ENCODE measurements at regions not wholly inside any gene's neighbourhood (a gene's known extent, or its start where the extent isn't known, plus 50 kb on each side); places are given as distances from the start of the nearest gene placed in this dataset.
A peak's percentile ranks its signal among the peaks of the same experiment; 100 is the strongest.

GRCh38 chr3:157832588-157832987, 273.6 kb downstream of the SHOX2 start:
- ATAC-seq (ENCODE audit: low read depth in 2 of 2) = no peak
- no peak for DNase-seq
- peaks cover 0 to 9% (median 8%) of the 10 kb centered on the region in 3 donors for H3K27me3 Mint-ChIP-seq
- H3K27ac Mint-ChIP-seq = no peak overlapping the region
- H3K9me3 Mint-ChIP-seq = peaks cover 5 to 28% (median 11%) of the 10 kb centered on the region in 7 donors
- H3K36me3 Mint-ChIP-seq = peaks cover 4 to 9% of the 10 kb centered on the region in 2 donors
- H3K4me3 Mint-ChIP-seq = no peak overlapping the region
- H3K4me1 Mint-ChIP-seq = no peaks in the 10 kb centered on the region

GRCh38 chr3:157830556-157831236, 275.5 kb downstream of the SHOX2 start:
- no peak overlapping the region for H3K27ac Mint-ChIP-seq

GRCh38 chr3:157829786-157830185, 276.4 kb downstream of the SHOX2 start:
- Mint-ChIP-seq H3K27ac (no peak overlapping the region), H3K9me3 (peaks cover 5 to 37% (median 11%) of the 10 kb centered on the region in 7 donors), H3K4me1 (no peaks in the 10 kb centered on the region), H3K27me3 (peaks cover 0 to 7% (median 5%) of the 10 kb centered on the region in 3 donors), H3K4me3 (no peak overlapping the region), H3K36me3 (peaks cover 4 to 9% of the 10 kb centered on the region in 2 donors)
- DNase-seq (no peak), ATAC-seq (ENCODE audit: low read depth in 2 of 2) (no peak)

More at GRCh38 chr3:157830556-157831236, 275.5 kb downstream of the SHOX2 start:
- H3K4me1 Mint-ChIP-seq = no peaks in the 10 kb centered on the region
- H3K4me3 Mint-ChIP-seq = no peak overlapping the region
- H3K36me3 Mint-ChIP-seq = peaks cover 4 to 9% of the 10 kb centered on the region in 2 donors
- ATAC-seq (ENCODE audit: low read depth in 2 of 2) = no peak
- peaks cover 5 to 37% (median 11%) of the 10 kb centered on the region in 7 donors for H3K9me3 Mint-ChIP-seq
- no peak for DNase-seq
- H3K27me3 Mint-ChIP-seq = peaks cover 0 to 9% (median 8%) of the 10 kb centered on the region in 3 donors

- no peaks in the 10 kb centered on the region for H3K4me1 Mint-ChIP-seq
- H3K27ac Mint-ChIP-seq = no peak overlapping the region
- H3K36me3 Mint-ChIP-seq = peaks cover 4 to 5% of the 10 kb centered on the region in 2 donors
- peaks cover 0 to 5% (median 5%) of the 10 kb centered on the region in 3 donors for H3K27me3 Mint-ChIP-seq
- peaks cover 6 to 27% (median 10%) of the 10 kb centered on the region in 7 donors for H3K9me3 Mint-ChIP-seq
- no peak for ATAC-seq (ENCODE audit: low read depth in 2 of 2)
- H3K4me3 Mint-ChIP-seq = no peak overlapping the region
- DNase-seq = no peak
Measured at GRCh38 chr3:157824281-157824680, 281.9 kb downstream of the SHOX2 start.

- no peaks in the 10 kb centered on the region for H3K4me1 Mint-ChIP-seq
- H3K27ac Mint-ChIP-seq = no peak overlapping the region
- no peak overlapping the region for H3K4me3 Mint-ChIP-seq
- no peak for ATAC-seq (ENCODE audit: low read depth in 2 of 2)
- peaks cover 0 to 19% (median 4%) of the 10 kb centered on the region in 7 donors for H3K9me3 Mint-ChIP-seq
- no peak for DNase-seq
- H3K27me3 Mint-ChIP-seq = peaks cover 0 to 5% (median 5%) of the 10 kb centered on the region in 3 donors
- no peaks in the 10 kb centered on the region for H3K36me3 Mint-ChIP-seq
Measured at GRCh38 chr3:157823050-157823449, 283.2 kb downstream of the SHOX2 start.

- peaks cover 0 to 5% (median 5%) of the 10 kb centered on the region in 3 donors for H3K27me3 Mint-ChIP-seq
- H3K4me1 Mint-ChIP-seq = no peaks in the 10 kb centered on the region
- no peak overlapping the region for H3K4me3 Mint-ChIP-seq
- peaks cover 0 to 14% (median 4%) of the 10 kb centered on the region in 7 donors for H3K9me3 Mint-ChIP-seq
- no peak overlapping the region for H3K27ac Mint-ChIP-seq
- H3K36me3 Mint-ChIP-seq = no peaks in the 10 kb centered on the region
- no peak for DNase-seq
- no peak for ATAC-seq (ENCODE audit: low read depth in 2 of 2)
Measured at GRCh38 chr3:157820157-157820517, 286.1 kb downstream of the SHOX2 start.

GRCh38 chr3:157819270-157820156, 286.7 kb downstream of the SHOX2 start:
- DNase-seq (no peak), ATAC-seq (ENCODE audit: low read depth in 2 of 2) (no peak)
- Mint-ChIP-seq H3K4me1 (no peaks in the 10 kb centered on the region), H3K27ac (no peak overlapping the region), H3K9me3 (peaks cover 0 to 14% (median 4%) of the 10 kb centered on the region in 7 donors), H3K36me3 (no peaks in the 10 kb centered on the region), H3K27me3 (peaks cover 0 to 5% (median 5%) of the 10 kb centered on the region in 3 donors), H3K4me3 (no peak overlapping the region)

- no peak for DNase-seq
- ATAC-seq (ENCODE audit: low read depth in 2 of 2) = no peak
- Mint-ChIP-seq H3K4me1 (no peaks in the 10 kb centered on the region), H3K36me3 (no peaks in the 10 kb centered on the region), H3K4me3 (no peak overlapping the region), H3K9me3 (peaks cover 0 to 10% (median 4%) of the 10 kb centered on the region in 7 donors), H3K27me3 (peaks cover 0 to 5% (median 5%) of the 10 kb centered on the region in 3 donors), H3K27ac (no peak overlapping the region)
Measured at GRCh38 chr3:157816896-157817295, 289.3 kb downstream of the SHOX2 start.

GRCh38 chr3:157816296-157816695, 289.9 kb downstream of the SHOX2 start:
- Mint-ChIP-seq H3K4me1 (no peaks in the 10 kb centered on the region), H3K9me3 (peaks cover 0 to 8% (median 3%) of the 10 kb centered on the region in 7 donors), H3K4me3 (no peak overlapping the region), H3K27ac (no peak overlapping the region), H3K27me3 (peaks cover 0 to 5% (median 0%) of the 10 kb centered on the region in 3 donors), H3K36me3 (no peaks in the 10 kb centered on the region)
- DNase-seq = no peak
- ATAC-seq (ENCODE audit: low read depth in 2 of 2) = no peak

- peaks cover 0 to 5% (median 1%) of the 10 kb centered on the region in 7 donors for H3K9me3 Mint-ChIP-seq
- H3K4me3 Mint-ChIP-seq = no peak overlapping the region
- ATAC-seq (ENCODE audit: low read depth in 2 of 2) (no peak), DNase-seq (no peak)
- H3K27me3 Mint-ChIP-seq = peaks cover 0 to 5% (median 0%) of the 10 kb centered on the region in 3 donors
- H3K36me3 Mint-ChIP-seq = no peaks in the 10 kb centered on the region
- H3K27ac Mint-ChIP-seq = no peak overlapping the region
- H3K4me1 Mint-ChIP-seq = no peaks in the 10 kb centered on the region
Measured at GRCh38 chr3:157815739-157816138, 290.5 kb downstream of the SHOX2 start.

- no peaks in the 10 kb centered on the region for H3K36me3 Mint-ChIP-seq
- no peak overlapping the region for H3K27ac Mint-ChIP-seq
- no peaks in the 10 kb centered on the region for H3K4me1 Mint-ChIP-seq
- ATAC-seq (ENCODE audit: low read depth in 2 of 2) (no peak), DNase-seq (no peak)
- no peaks in the 10 kb centered on the region for H3K9me3 Mint-ChIP-seq
- no peak overlapping the region for H3K4me3 Mint-ChIP-seq
- H3K27me3 Mint-ChIP-seq = peaks cover 0 to 3% (median 0%) of the 10 kb centered on the region in 3 donors
Measured at GRCh38 chr3:157810924-157811718, 295.1 kb downstream of the SHOX2 start.

- ATAC-seq (ENCODE audit: low read depth in 2 of 2) = no peak
- H3K27ac Mint-ChIP-seq = no peak overlapping the region
- H3K9me3 Mint-ChIP-seq = peaks cover 2 to 9% (median 6%) of the 10 kb centered on the region in 7 donors
- H3K4me3 Mint-ChIP-seq = peak overlapping the region in 1 of 8 donors; percentile 9
- no peak for DNase-seq
- H3K4me1 Mint-ChIP-seq = no peaks in the 10 kb centered on the region
- H3K36me3 Mint-ChIP-seq = peaks cover 0 to under 1% of the 10 kb centered on the region in 2 donors
- peaks cover 0 to 3% (median 0%) of the 10 kb centered on the region in 3 donors for H3K27me3 Mint-ChIP-seq
Measured at GRCh38 chr3:157807280-157807679, 298.9 kb downstream of the SHOX2 start.

GRCh38 chr3:157805538-157805937, 300.7 kb downstream of the SHOX2 start:
- no peak for ATAC-seq (ENCODE audit: low read depth in 2 of 2)
- Mint-ChIP-seq H3K36me3 (peaks cover 0 to 13% of the 10 kb centered on the region in 2 donors), H3K27ac (no peak overlapping the region), H3K4me3 (no peak overlapping the region), H3K27me3 (peaks cover 0 to 3% (median 0%) of the 10 kb centered on the region in 3 donors), H3K4me1 (no peaks in the 10 kb centered on the region), H3K9me3 (peaks cover 9 to 25% (median 15%) of the 10 kb centered on the region in 7 donors)
- no peak for DNase-seq
